SHP77 treated with DMSO at 0.1 percent for 48 hours (cell line): ENCODE measurements at regions not wholly inside any gene's neighbourhood (a gene's known extent, or its start where the extent isn't known, plus 50 kb on each side); places are given as distances from the start of the nearest gene placed in this dataset.

ENCODE experiments used
- DNase-seq: peaks from one replicate; lab custom pipeline; 2025; lab: John Stamatoyannopoulos, UW

- no peak for DNase-seq
Observed at GRCh38 chr2:64829525-64829924, 159.7 kb upstream of the SLC1A4 start.

DNA sequence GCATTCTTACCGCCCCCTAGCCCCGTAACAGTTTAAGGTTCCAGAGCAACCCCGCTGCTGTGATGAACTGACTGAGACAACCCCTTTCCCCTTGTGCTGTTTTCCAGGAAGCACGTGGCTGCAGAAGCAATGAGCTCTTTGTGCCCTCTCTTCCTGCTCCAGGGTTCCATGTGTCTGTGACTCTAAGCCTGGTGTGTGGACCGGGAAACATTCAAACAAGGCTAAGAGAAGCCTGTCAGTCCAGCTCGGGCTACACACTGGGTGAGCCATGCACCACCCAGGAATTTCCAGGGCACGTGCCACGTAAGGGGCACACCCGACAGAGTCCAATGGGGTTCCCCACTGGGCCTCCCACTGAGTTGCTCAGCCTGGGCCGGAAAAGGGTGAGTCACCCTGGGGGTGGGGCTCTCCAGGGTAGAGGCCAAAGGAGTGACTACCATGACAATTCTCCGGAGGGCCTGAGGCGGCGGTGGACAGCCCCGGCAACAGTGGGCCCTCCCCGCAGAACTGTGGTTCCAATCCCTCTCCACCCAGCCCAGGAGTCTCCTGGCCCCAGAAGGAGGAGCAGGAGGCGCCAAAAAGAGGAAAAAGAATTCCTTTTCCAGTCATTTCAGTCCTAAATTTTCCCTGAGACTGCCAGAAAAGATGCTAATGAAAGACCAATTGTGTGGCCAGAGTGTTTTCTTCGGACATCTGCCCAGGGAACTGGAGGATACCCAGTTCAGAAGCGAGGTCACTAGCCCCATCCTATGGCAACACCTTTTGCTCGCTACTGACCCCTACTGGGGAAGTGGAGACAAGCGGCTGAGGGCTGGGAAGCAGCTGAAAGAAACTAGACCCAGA lies 157.8 kb upstream of the SLC1A4 start:
- no peak for DNase-seq

- no peak for DNase-seq
Observed at GRCh38 chr2:64831977-64832328, 157.2 kb upstream of the SLC1A4 start.

DNA sequence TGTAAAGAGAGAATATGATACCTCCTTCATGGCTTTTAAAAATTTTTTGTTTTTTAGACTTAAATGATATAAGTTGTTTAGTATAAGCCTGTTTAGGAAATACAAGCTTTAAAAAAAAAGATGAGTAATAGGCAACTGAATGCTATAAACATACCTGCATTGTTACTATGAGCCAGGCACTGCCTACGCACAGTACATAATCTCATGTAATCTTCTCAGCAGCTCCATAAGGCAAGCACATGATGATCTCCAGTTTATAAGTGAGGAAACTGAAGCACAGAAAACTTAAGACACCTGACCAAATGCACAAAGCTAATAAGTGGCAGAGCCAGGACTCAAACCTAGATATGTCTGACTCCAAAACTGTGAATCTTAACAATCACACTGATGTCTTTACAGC lies 156.3 kb upstream of the SLC1A4 start:
- DNase-seq, result no peak

- no peak for DNase-seq
Observed at GRCh38 chr2:64836566-64836965, 152.6 kb upstream of the SLC1A4 start.

- no peak for DNase-seq
Observed at GRCh38 chr2:64837116-64837731, 152.0 kb upstream of the SLC1A4 start.

GRCh38 chr2:64837925-64838641 lies 151.1 kb upstream of the SLC1A4 start:
- no peak for DNase-seq

DNA sequence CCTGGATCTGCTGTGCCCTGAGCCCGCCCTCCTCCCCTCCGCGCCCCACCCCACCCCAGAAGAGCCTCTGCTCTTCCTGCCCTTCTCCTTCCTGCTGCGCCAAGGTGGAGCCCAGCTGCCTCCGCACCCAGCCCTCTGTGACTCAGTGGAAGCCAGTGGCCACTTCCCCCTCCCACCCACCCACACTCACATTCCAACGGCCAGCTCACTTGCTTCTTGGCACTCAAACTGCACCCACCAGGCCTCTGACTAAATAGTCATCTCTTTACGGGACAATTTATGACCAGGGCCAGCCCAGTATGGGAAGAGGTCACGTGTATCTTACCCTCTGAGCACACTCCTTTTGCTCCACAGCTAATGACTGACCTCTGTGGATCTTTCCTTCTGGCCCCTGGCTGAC lies 150.4 kb upstream of the SLC1A4 start:
- DNase-seq, result no peak

GRCh38 chr2:64839844-64840243 lies 149.4 kb upstream of the SLC1A4 start:
- no peak for DNase-seq

GRCh38 chr2:64840426-64840881 lies 148.7 kb upstream of the SLC1A4 start:
- no peak for DNase-seq

GRCh38 chr2:64841461-64841860 lies 147.7 kb upstream of the SLC1A4 start:
- no peak for DNase-seq

DNA sequence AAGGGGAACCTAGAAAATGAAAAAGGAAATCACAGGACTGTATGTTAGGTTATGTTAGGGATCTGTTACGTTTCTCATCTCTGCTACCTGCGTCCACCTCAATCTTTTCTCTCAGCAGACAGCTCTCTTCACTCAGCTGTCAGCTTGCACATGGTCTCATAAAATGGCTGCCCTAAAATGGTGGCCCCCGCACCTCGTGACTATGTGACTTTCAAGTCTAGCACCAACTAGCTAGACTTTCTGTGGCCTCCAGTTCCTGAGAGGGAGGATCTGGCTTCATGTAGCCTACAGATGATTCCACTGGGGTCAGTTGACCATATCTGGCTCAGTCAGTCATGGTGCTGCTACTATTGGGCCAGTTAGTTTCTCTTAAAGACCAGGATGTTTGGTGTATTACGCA lies 147.2 kb upstream of the SLC1A4 start:
- no peak for DNase-seq

DNA sequence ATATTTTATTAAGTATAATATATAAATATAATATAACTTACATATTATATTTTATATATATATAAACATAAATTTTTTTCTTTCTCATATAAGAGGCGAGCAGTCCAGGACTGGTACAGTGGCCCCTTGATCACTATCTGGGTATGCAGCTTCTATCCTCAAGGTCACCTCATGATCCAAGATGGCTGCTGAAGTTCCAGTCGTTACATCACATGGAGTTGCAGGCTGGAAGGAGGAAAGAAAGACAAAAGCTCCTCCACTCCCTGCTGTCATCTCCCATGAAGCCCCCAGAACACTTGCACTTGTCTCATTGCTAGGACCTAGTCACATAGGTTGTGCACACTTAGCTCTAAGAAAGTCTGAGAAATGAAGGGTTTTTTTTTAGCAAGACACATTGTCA lies 145.1 kb upstream of the SLC1A4 start:
- DNase-seq, result no peak

DNA sequence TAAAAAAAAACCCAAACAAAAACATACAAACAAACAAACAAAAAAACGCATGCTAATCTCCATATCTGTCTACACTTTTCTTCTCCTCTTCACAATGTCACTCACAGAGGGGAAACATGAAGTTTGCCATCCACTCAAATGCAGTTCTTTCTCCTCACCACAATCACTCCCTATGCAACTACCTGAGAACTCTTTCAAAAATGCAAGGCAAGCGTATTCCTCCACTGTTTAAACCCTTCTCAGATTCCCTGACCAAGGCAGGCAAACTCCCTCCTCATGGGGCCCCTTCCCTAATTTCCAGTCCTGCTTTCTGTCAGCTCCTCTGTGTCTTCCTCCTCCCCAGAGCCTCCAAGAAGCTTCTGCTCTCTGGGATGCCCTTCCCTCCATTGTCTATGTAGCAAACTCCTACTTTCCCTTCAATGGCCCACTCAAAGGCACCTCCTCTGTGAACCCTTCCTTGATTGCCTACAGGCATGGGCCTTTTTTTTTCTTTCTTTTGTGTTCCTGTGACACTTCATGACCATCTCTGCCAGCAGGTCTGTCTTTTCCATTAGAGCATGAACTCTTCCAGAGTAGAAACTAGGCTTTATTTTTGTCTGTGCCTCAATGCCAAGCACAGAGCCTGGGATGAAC lies 143.8 kb upstream of the SLC1A4 start:
- no peak for DNase-seq

DNA sequence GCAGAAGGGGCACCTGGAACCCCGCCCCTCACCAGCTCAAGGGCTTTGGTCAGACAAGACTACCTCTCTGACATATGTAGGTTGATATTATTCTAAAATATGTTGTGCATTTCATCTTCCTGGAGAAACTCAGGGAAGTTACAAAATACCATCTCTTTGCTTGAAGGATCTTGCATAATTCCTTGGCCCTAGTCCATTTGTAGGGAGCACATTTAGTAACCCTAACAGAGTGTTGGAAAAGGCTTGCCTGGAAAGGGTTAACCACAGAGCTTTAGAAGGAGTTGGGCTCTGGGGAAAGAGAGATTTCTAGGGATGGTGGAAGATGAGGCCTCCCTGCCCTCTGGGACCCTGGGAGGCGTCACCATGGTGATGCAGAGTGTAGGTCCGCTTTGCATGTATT lies 143.0 kb upstream of the SLC1A4 start:
- DNase-seq, result no peak

- DNase-seq, result no peak
Observed at GRCh38 chr2:64847930-64848329, 141.3 kb upstream of the SLC1A4 start.

DNA sequence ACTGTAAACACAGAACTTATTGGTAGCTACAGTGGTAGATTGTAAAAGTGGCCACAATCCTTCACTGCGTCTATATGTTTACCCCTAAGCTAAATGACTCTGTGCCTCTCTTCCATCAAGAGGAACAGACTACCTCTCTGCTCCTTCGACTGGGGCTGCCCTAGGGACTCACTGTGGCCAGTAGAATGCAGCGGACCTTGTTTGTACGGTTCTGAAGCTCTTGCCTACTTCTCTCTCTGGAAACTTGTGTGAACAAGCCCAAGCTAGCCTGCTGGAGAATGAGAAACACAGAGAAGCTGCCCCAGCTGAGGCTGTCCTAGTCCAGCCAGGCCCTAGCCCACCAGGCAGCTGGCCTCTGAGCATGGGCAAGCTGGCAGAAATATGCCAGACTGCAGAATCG lies 140.8 kb upstream of the SLC1A4 start:
- no peak for DNase-seq

GRCh38 chr2:64848945-64849344 lies 140.3 kb upstream of the SLC1A4 start:
- DNase-seq, result no peak

- no peak for DNase-seq
Observed at GRCh38 chr2:64850642-64851041, 138.6 kb upstream of the SLC1A4 start.

- DNase-seq, result no peak
Observed at GRCh38 chr2:64852771-64853241, 136.4 kb upstream of the SLC1A4 start.

DNA sequence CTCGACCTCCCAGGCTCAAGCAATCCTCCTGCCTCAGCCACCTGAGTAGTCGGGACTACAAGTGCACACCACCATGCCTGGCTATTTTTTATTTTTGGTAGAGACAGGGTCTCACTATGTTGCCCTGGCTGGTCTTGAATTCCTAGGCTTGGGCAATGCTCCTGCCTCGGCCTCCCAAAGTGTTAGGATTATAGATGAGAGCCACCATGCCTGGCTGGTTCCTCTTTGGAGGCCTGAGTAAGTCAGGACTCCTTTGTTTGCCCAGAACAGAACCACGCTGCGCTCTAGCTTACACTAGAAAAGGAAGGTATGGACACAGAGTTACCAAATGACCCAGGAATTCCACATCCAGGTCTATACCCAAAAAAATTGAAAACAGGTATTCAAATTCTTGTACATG lies 135.9 kb upstream of the SLC1A4 start:
- no peak for DNase-seq

GRCh38 chr2:64853894-64854293 lies 135.3 kb upstream of the SLC1A4 start:
- no peak for DNase-seq
